ENCODE measurements at regions not wholly inside any gene's neighbourhood (a gene's known extent, or its start where the extent isn't known, plus 50 kb on each side); places are given as distances from the start of the nearest gene placed in this dataset.

DNA sequence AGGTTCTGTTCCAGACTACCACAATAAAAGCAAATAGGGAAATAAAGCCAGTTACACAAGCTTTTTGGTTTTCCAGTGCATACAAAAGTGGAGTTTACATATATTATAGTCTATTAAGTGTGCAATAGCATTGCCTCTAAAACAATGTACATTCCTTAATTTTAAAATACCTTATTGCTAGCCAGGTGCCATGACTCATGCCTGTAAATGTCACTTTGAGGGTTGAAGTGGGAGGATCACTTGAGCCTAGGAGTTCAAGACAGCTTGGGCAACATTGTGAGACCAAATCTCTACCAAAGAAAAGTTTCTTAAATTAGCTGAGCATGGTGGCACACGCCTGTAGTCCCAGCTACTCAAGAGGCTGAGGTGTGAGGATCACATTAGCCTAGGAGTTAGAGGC, 52.9 kb upstream of the IMP4 start:
- no peak overlapping the region for H3K4me3 Mint-ChIP-seq
- Histone ChIP-seq H4K20me1 (replicated peaks; ENCODE audit: insufficient read depth) (no peaks in the 10 kb centered on the region), H2AFZ (no peak overlapping the region), H3K36me3 (ENCODE audit: insufficient read depth) (no peaks in the 10 kb centered on the region), H3F3A (replicated peaks; ENCODE audit: low read depth) (no peaks in the 10 kb centered on the region), H3K4me2 (no peak overlapping the region), H3K4me3 (no peak overlapping the region), H3K27me3 (ENCODE audit: insufficient read depth) (no peaks in the 10 kb centered on the region), H3K4me1 (ENCODE audit: insufficient read depth) (no peaks in the 10 kb centered on the region), H3K79me2 (replicated peaks; ENCODE audit: insufficient read depth) (no peaks in the 10 kb centered on the region), H3K27ac (ENCODE audit: low read depth) (no peak overlapping the region), H3K9me2 (ENCODE audit: insufficient read depth) (0 out of 2 replicates have a peak, but pooled peaks cover 7% of the 10 kb centered on the region)
- no peaks in the 10 kb centered on the region; the same call in 2 of the 3 replicates for H3K4me1 Mint-ChIP-seq
- TF ChIP-seq EZH2 (IDR thresholded peaks at IDR 0.05; ENCODE audit: low read depth, unreplicated experiment) (no peak), POLR2AphosphoS5 (IDR thresholded peaks at IDR 0.05; ENCODE audit: low read depth) (no peak), JUNB (IDR thresholded peaks at IDR 0.05; ENCODE audit: unreplicated experiment) (no peak), CREB1 (CRISPR knock-in tag; IDR thresholded peaks at IDR 0.05; ENCODE audit: low read depth) (no peak), EZH2phosphoT487 (IDR thresholded peaks at IDR 0.05; ENCODE audit: unreplicated experiment) (no peak), STAT1 (IDR thresholded peaks at IDR 0.05; ENCODE audit: unreplicated experiment) (no peak), ZNF331 (CRISPR knock-in tag; IDR thresholded peaks at IDR 0.05; ENCODE audit: low read depth) (no peak), ZNF114 (CRISPR knock-in tag; IDR thresholded peaks at IDR 0.05) (no peak)
- TF ChIP-seq, protein P1, sequence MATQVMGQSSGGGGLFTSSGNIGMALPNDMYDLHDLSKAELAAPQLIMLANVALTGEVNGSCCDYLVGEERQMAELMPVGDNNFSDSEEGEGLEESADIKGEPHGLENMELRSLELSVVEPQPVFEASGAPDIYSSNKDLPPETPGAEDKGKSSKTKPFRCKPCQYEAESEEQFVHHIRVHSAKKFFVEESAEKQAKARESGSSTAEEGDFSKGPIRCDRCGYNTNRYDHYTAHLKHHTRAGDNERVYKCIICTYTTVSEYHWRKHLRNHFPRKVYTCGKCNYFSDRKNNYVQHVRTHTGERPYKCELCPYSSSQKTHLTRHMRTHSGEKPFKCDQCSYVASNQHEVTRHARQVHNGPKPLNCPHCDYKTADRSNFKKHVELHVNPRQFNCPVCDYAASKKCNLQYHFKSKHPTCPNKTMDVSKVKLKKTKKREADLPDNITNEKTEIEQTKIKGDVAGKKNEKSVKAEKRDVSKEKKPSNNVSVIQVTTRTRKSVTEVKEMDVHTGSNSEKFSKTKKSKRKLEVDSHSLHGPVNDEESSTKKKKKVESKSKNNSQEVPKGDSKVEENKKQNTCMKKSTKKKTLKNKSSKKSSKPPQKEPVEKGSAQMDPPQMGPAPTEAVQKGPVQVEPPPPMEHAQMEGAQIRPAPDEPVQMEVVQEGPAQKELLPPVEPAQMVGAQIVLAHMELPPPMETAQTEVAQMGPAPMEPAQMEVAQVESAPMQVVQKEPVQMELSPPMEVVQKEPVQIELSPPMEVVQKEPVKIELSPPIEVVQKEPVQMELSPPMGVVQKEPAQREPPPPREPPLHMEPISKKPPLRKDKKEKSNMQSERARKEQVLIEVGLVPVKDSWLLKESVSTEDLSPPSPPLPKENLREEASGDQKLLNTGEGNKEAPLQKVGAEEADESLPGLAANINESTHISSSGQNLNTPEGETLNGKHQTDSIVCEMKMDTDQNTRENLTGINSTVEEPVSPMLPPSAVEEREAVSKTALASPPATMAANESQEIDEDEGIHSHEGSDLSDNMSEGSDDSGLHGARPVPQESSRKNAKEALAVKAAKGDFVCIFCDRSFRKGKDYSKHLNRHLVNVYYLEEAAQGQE (IDR thresholded peaks at IDR 0.05; ENCODE audit: unreplicated experiment): no peak
- TF ChIP-seq, protein P2, sequence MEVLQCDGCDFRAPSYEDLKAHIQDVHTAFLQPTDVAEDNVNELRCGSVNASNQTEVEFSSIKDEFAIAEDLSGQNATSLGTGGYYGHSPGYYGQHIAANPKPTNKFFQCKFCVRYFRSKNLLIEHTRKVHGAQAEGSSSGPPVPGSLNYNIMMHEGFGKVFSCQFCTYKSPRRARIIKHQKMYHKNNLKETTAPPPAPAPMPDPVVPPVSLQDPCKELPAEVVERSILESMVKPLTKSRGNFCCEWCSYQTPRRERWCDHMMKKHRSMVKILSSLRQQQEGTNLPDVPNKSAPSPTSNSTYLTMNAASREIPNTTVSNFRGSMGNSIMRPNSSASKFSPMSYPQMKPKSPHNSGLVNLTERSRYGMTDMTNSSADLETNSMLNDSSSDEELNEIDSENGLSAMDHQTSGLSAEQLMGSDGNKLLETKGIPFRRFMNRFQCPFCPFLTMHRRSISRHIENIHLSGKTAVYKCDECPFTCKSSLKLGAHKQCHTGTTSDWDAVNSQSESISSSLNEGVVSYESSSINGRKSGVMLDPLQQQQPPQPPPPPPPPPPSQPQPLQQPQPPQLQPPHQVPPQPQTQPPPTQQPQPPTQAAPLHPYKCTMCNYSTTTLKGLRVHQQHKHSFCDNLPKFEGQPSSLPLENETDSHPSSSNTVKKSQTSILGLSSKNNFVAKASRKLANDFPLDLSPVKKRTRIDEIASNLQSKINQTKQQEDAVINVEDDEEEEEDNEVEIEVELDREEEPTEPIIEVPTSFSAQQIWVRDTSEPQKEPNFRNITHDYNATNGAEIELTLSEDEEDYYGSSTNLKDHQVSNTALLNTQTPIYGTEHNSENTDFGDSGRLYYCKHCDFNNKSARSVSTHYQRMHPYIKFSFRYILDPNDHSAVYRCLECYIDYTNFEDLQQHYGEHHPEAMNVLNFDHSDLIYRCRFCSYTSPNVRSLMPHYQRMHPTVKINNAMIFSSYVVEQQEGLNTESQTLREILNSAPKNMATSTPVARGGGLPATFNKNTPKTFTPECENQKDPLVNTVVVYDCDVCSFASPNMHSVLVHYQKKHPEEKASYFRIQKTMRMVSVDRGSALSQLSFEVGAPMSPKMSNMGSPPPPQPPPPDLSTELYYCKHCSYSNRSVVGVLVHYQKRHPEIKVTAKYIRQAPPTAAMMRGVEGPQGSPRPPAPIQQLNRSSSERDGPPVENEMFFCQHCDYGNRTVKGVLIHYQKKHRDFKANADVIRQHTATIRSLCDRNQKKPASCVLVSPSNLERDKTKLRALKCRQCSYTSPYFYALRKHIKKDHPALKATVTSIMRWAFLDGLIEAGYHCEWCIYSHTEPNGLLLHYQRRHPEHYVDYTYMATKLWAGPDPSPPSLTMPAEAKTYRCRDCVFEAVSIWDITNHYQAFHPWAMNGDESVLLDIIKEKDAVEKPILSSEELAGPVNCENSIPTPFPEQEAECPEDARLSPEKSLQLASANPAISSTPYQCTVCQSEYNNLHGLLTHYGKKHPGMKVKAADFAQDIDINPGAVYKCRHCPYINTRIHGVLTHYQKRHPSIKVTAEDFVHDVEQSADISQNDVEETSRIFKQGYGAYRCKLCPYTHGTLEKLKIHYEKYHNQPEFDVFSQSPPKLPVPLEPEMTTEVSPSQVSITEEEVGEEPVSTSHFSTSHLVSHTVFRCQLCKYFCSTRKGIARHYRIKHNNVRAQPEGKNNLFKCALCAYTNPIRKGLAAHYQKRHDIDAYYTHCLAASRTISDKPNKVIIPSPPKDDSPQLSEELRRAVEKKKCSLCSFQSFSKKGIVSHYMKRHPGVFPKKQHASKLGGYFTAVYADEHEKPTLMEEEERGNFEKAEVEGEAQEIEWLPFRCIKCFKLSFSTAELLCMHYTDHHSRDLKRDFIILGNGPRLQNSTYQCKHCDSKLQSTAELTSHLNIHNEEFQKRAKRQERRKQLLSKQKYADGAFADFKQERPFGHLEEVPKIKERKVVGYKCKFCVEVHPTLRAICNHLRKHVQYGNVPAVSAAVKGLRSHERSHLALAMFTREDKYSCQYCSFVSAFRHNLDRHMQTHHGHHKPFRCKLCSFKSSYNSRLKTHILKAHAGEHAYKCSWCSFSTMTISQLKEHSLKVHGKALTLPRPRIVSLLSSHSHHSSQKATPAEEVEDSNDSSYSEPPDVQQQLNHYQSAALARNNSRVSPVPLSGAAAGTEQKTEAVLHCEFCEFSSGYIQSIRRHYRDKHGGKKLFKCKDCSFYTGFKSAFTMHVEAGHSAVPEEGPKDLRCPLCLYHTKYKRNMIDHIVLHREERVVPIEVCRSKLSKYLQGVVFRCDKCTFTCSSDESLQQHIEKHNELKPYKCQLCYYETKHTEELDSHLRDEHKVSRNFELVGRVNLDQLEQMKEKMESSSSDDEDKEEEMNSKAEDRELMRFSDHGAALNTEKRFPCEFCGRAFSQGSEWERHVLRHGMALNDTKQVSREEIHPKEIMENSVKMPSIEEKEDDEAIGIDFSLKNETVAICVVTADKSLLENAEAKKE (CRISPR knock-in tag; IDR thresholded peaks at IDR 0.05): no peak
- TF ChIP-seq, protein P3, sequence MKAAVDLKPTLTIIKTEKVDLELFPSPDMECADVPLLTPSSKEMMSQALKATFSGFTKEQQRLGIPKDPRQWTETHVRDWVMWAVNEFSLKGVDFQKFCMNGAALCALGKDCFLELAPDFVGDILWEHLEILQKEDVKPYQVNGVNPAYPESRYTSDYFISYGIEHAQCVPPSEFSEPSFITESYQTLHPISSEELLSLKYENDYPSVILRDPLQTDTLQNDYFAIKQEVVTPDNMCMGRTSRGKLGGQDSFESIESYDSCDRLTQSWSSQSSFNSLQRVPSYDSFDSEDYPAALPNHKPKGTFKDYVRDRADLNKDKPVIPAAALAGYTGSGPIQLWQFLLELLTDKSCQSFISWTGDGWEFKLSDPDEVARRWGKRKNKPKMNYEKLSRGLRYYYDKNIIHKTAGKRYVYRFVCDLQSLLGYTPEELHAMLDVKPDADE (IDR thresholded peaks at IDR 0.05): no peak
- DNase-seq (ENCODE audit: low spot score) (no peak), ATAC-seq (no peak)
- H3K36me3 Mint-ChIP-seq (ENCODE audit: low read depth): no peaks in the 10 kb centered on the region
- no peak overlapping the region for H3K27ac Mint-ChIP-seq
- peaks cover 4% of the 10 kb centered on the region for H3K27me3 Mint-ChIP-seq (ENCODE audit: insufficient read depth, low read depth, poor library complexity)
- no peaks in the 10 kb centered on the region for H3K9me3 Mint-ChIP-seq
